ENCODE measurements at regions not wholly inside any gene's neighbourhood (a gene's known extent, or its start where the extent isn't known, plus 50 kb on each side); places are given as distances from the start of the nearest gene placed in this dataset.

DNA sequence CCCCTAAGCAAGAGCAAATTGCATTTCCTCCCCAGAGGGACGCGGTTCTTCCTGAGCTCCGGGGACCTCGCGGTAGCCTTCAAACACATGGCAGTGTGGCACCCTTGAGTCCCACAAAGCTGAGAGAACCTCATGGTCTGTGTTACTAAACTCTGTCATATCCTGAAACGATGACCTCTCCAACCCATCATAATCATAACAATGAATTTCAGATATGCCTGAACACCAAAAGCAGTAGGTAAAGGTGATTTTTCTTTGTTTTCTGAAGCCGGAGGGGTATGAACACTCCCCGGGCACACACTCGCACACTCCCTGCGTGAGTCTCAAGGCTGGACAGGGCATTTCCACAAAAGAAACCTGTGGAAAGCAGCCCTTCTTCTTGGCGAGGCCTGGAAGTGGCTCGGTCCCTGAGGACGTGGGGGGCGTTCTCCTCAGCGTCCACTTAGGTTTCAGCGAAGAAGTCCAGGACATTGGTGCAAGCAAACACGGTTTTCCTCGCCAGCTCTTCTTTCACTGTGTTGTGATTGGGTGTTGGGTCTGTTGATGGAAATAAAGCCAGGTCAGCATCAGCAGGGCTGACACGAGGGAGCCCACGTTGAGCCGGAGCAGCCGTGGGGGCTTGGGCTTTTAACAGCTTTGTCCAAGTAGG is 183.4 kb downstream of the ERMARD start:
- peaks cover 82% of the 10 kb centered on the region for H3K9me3 ChIP-seq (ENCODE audit: control insufficient read depth, insufficient read depth, low read length)
- DNase-seq (ENCODE audit: low read depth, low spot score), result no peak
- H3K4me3 ChIP-seq (ENCODE audit: low read depth, low read length), result no peak overlapping the region
- ChIA-PET CTCF (no interaction called here), POLR2A (no interaction called here)
- H3K27me3 ChIP-seq (ENCODE audit: control insufficient read depth, insufficient read depth, low read length), result no peaks in the 10 kb centered on the region
- H3K27ac ChIP-seq (ENCODE audit: low read depth, low read length), result no peak overlapping the region
- TF ChIP-seq, protein P1, sequence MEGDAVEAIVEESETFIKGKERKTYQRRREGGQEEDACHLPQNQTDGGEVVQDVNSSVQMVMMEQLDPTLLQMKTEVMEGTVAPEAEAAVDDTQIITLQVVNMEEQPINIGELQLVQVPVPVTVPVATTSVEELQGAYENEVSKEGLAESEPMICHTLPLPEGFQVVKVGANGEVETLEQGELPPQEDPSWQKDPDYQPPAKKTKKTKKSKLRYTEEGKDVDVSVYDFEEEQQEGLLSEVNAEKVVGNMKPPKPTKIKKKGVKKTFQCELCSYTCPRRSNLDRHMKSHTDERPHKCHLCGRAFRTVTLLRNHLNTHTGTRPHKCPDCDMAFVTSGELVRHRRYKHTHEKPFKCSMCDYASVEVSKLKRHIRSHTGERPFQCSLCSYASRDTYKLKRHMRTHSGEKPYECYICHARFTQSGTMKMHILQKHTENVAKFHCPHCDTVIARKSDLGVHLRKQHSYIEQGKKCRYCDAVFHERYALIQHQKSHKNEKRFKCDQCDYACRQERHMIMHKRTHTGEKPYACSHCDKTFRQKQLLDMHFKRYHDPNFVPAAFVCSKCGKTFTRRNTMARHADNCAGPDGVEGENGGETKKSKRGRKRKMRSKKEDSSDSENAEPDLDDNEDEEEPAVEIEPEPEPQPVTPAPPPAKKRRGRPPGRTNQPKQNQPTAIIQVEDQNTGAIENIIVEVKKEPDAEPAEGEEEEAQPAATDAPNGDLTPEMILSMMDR (IDR thresholded peaks at IDR 0.05; ENCODE audit: low read depth, low read length), result no peak

DNA sequence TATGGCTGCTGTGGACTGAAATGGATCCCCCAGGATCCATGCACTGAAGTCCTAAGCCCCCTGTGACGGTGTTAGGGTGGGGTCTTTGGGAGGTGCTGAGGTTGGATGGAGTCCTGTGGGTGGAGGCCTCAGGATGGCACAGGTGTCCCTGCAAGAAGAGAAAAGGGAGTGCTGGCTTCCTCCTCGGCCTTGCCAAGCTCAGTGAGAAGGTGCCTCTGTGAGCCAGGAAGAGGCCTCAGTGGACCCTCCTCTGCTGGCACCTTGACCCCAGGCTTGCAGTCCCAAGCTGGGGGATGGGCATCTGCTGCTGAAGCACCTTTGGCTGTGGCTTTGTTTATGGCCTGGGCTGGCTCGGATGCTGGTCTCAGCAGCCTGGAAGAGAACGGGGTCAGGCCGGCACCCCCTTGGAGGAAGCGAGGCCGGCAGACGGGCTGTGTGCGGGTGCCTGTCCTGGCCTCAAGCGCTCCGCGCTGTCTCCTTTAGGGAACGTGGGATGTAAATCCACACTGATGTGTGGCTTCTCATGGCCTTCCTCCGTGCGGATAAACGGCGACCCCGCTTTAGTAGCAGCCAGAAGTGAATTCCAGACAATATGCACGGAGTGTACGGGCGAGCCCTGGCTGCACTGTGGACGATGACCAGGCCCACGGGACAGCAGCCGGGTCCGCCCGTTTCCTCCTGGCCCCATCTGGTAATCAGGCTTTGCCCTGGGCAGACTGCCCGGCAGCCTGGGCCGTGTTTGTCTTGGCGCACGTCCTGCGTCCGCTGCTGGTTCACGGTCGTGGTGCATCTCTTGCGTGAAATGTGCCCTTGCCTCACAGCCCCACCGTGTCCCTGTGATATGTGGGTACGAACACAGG is 182.6 kb downstream of the ERMARD start:
- TF ChIP-seq, protein P1 (IDR thresholded peaks at IDR 0.05; ENCODE audit: low read depth, low read length), result no peak
- no peak overlapping the region for H3K4me3 ChIP-seq (ENCODE audit: low read depth, low read length)
- POLR2A ChIA-PET, result no interaction called here
- H3K27ac ChIP-seq (ENCODE audit: low read depth, low read length), result no peak overlapping the region
- CTCF ChIA-PET, result no interaction called here
- no peak for DNase-seq (ENCODE audit: low read depth, low spot score)
- H3K27me3 ChIP-seq (ENCODE audit: control insufficient read depth, insufficient read depth, low read length), result no peaks in the 10 kb centered on the region
- peaks cover 81% of the 10 kb centered on the region for H3K9me3 ChIP-seq (ENCODE audit: control insufficient read depth, insufficient read depth, low read length)

DNA sequence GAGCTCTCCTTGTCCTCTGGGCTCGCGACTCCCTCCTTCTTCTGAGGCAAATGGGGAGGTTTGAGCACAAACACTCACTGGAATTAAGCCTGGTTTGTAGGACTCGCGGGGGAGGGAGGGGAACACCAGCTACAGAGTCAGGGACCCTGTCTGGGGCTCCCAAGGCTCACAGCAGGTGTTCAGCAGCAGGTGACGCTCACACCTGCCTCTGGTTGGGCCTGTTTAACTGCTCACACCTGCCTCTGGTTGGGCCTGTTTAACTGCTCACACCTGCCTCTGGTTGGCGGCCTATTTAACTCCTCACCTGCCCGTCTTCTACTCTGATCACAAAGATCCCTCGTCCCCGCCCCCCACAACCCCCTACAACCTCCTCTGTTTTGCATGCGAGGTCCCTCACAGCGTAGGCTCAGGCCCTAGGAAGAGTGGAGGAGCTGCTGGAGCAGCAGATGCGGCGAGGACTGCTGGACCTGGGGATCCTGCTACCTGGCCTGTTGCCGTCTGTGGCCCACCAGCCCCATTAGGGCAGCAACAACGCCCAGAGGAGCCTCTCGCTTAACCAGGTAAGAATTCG is 181.9 kb downstream of the ERMARD start:
- Histone ChIP-seq H3K27ac (ENCODE audit: low read depth, low read length) (no peak overlapping the region), H3K4me3 (ENCODE audit: low read depth, low read length) (no peak overlapping the region), H3K9me3 (ENCODE audit: control insufficient read depth, insufficient read depth, low read length) (peaks cover 80% of the 10 kb centered on the region), H3K27me3 (ENCODE audit: control insufficient read depth, insufficient read depth, low read length) (no peaks in the 10 kb centered on the region)
- no peak for DNase-seq (ENCODE audit: low read depth, low spot score)
- ChIA-PET POLR2A (no interaction called here), CTCF (no interaction called here)
- TF ChIP-seq, protein P1 (IDR thresholded peaks at IDR 0.05; ENCODE audit: low read depth, low read length), result no peak

- Histone ChIP-seq H3K9me3 (ENCODE audit: control insufficient read depth, insufficient read depth, low read length) (peaks cover 72% of the 10 kb centered on the region), H3K27me3 (ENCODE audit: control insufficient read depth, insufficient read depth, low read length) (no peaks in the 10 kb centered on the region), H3K4me3 (ENCODE audit: low read depth, low read length) (no peak overlapping the region), H3K27ac (ENCODE audit: low read depth, low read length) (no peak overlapping the region)
- TF ChIP-seq, protein P1 (IDR thresholded peaks at IDR 0.05; ENCODE audit: low read depth, low read length), result no peak
- ChIA-PET POLR2A (no interaction called here), CTCF (no interaction called here)
- DNase-seq (ENCODE audit: low read depth, low spot score), result no peak
These were observed 181.1 kb downstream of the ERMARD start for GRCh38 chr6:169932491-169932890.

- H3K9me3 ChIP-seq (ENCODE audit: control insufficient read depth, insufficient read depth, low read length), result peaks cover 71% of the 10 kb centered on the region
These were observed 179.8 kb downstream of the ERMARD start for GRCh38 chr6:169931261-169931660.

More at GRCh38 chr6:169931261-169931660, 179.8 kb downstream of the ERMARD start:
- DNase-seq (ENCODE audit: low read depth, low spot score), result no peak
- ChIA-PET POLR2A (no interaction called here), CTCF (no interaction called here)
- Histone ChIP-seq H3K27me3 (ENCODE audit: control insufficient read depth, insufficient read depth, low read length) (no peaks in the 10 kb centered on the region), H3K4me3 (ENCODE audit: low read depth, low read length) (no peak overlapping the region), H3K27ac (ENCODE audit: low read depth, low read length) (no peak overlapping the region)
- TF ChIP-seq, protein P1 (IDR thresholded peaks at IDR 0.05; ENCODE audit: low read depth, low read length), result no peak
